Nephron progenitor cell (in vitro differentiated cells): ENCODE measurements at regions not wholly inside any gene's neighbourhood (a gene's known extent, or its start where the extent isn't known, plus 50 kb on each side); places are given as distances from the start of the nearest gene placed in this dataset.
A peak's percentile ranks its signal among the peaks of the same experiment; 100 is the strongest.

ENCODE experiments used
- DNase-seq: peaks from one replicate; pipeline ENCODE4 v3.0.0; 2021
- H3K27ac Mint-ChIP-seq: 2 replicates; pipeline ENCODE4 v1.8.0; 2021; ENCODE audit warnings: mild to moderate bottlenecking, moderate library complexity, mixed read lengths
- H3K27me3 Mint-ChIP-seq: 2 replicates; pipeline ENCODE4 v1.8.0; 2021; ENCODE audit warnings: mild to moderate bottlenecking, low read depth, mixed read lengths; ENCODE audit not compliant: poor library complexity
- H3K36me3 Mint-ChIP-seq: 2 replicates; pipeline ENCODE4 v1.8.0; 2021; ENCODE audit warnings: low read depth, mixed read lengths
- H3K4me1 Mint-ChIP-seq: 2 replicates; pipeline ENCODE4 v1.8.0; 2021; ENCODE audit warnings: mixed read lengths
- H3K4me3 Mint-ChIP-seq: 2 replicates; pipeline ENCODE4 v1.8.0; 2021; ENCODE audit warnings: mild to moderate bottlenecking, moderate library complexity, mixed read lengths
- H3K9me3 Mint-ChIP-seq: 2 replicates; pipeline ENCODE4 v1.8.0; 2021; ENCODE audit warnings: mild to moderate bottlenecking, moderate library complexity, mixed read lengths
- TF ChIP-seq, protein P1 (sequence below): fragments of 200-600 bp; sonication (generic); IDR thresholded peaks from 2 replicates; pipeline ENCODE4 v1.5.0; 2021; ENCODE audit warnings: antibody characterized with exemption

GRCh38 chr7:91348711-91349110 lies 84.5 kb downstream of the FZD1 start:
- H3K4me1 Mint-ChIP-seq = peaks cover 34% of the 10 kb centered on the region
- H3K27me3 Mint-ChIP-seq = peaks cover 3% of the 10 kb centered on the region
- no peak overlapping the region for H3K27ac Mint-ChIP-seq
- TF ChIP-seq, protein P1, sequence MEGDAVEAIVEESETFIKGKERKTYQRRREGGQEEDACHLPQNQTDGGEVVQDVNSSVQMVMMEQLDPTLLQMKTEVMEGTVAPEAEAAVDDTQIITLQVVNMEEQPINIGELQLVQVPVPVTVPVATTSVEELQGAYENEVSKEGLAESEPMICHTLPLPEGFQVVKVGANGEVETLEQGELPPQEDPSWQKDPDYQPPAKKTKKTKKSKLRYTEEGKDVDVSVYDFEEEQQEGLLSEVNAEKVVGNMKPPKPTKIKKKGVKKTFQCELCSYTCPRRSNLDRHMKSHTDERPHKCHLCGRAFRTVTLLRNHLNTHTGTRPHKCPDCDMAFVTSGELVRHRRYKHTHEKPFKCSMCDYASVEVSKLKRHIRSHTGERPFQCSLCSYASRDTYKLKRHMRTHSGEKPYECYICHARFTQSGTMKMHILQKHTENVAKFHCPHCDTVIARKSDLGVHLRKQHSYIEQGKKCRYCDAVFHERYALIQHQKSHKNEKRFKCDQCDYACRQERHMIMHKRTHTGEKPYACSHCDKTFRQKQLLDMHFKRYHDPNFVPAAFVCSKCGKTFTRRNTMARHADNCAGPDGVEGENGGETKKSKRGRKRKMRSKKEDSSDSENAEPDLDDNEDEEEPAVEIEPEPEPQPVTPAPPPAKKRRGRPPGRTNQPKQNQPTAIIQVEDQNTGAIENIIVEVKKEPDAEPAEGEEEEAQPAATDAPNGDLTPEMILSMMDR = no peak
- H3K9me3 Mint-ChIP-seq = no peaks in the 10 kb centered on the region
- no peak for DNase-seq
- no peak overlapping the region for H3K4me3 Mint-ChIP-seq
- no peaks in the 10 kb centered on the region for H3K36me3 Mint-ChIP-seq

- H3K36me3 Mint-ChIP-seq = no peaks in the 10 kb centered on the region
- no peak overlapping the region for H3K4me3 Mint-ChIP-seq
- no peaks in the 10 kb centered on the region for H3K9me3 Mint-ChIP-seq
- no peak for DNase-seq
- TF ChIP-seq, protein P1 = no peak
- H3K27ac Mint-ChIP-seq = no peak overlapping the region
- peaks cover 32% of the 10 kb centered on the region for H3K4me1 Mint-ChIP-seq
- H3K27me3 Mint-ChIP-seq = no peaks in the 10 kb centered on the region
These were observed 87.1 kb downstream of the FZD1 start for GRCh38 chr7:91351374-91351773.

DNA sequence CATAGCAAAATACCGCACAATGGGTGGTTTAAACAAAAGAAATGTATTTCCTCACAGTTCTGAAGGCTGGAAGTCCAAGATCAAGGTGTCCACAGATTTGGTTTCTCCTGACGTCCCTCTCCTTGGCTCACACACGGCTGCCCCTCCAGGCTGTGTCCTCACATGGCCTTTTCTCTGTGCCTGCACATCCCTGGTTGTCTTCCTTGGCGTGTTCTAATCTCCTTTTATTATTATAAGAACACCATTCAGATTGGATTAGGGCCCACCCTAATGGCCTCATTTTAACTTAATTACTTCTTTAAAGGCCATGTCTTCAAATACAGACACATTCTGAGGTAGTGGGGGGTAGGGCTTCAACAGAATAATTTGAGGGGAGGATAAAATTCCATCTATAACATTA lies 87.9 kb downstream of the FZD1 start:
- Mint-ChIP-seq H3K4me1 (peaks cover 30% of the 10 kb centered on the region), H3K4me3 (no peak overlapping the region), H3K27ac (no peak overlapping the region), H3K27me3 (no peaks in the 10 kb centered on the region), H3K9me3 (no peaks in the 10 kb centered on the region), H3K36me3 (no peaks in the 10 kb centered on the region)
- TF ChIP-seq, protein P1 = no peak
- DNase-seq = no peak

DNA sequence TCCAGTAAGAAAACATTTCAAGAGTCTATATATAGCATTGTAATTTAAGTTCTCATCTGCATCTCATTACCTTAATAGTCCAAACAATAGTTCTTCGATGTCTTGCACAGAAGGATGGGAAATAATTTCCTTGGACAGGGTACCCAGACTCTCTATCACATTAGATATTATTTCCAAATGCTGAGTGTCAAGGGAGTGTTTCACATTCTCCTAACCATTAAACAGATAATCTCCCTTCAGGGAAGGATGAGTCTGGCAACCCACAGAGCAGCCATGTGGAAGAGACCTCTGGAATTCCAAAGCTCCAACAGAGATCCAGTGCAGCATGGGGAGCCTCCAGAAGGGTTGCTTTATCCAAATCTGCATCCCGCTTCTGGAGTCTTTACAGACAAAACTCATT lies 89.6 kb downstream of the FZD1 start:
- peaks cover 17% of the 10 kb centered on the region for H3K4me1 Mint-ChIP-seq
- H3K36me3 Mint-ChIP-seq = no peaks in the 10 kb centered on the region
- no peak overlapping the region for H3K4me3 Mint-ChIP-seq
- no peaks in the 10 kb centered on the region for H3K27me3 Mint-ChIP-seq
- TF ChIP-seq, protein P1 = no peak
- no peaks in the 10 kb centered on the region for H3K9me3 Mint-ChIP-seq
- H3K27ac Mint-ChIP-seq = no peak overlapping the region
- DNase-seq = no peak

GRCh38 chr7:91355695-91356435 lies 91.6 kb downstream of the FZD1 start:
- Mint-ChIP-seq H3K4me3 (no peak overlapping the region), H3K9me3 (no peaks in the 10 kb centered on the region), H3K27ac (peak overlapping the region; percentile 31), H3K4me1 (peaks cover 17% of the 10 kb centered on the region), H3K27me3 (no peaks in the 10 kb centered on the region), H3K36me3 (no peaks in the 10 kb centered on the region)
- DNase-seq = no peak
- TF ChIP-seq, protein P1 = no peak

DNA sequence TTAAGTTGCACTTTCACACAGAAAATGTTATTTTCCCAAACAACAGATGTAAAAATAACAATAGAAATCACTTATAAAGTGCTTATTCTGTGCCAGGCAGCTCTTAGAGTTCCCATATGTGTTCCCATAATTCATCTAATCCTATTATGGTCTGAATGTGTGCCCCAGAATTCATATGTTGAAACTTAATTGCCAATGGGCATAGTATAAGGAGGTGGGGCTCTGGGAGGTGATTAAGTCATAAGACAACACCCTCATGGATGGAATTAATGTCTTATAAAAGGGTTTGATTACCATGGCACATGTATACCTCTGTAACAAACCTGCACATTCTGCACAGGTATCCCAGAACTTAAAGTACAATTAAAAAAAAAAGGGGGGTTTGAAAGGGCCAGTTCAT lies 92.7 kb downstream of the FZD1 start:
- no peaks in the 10 kb centered on the region for H3K27me3 Mint-ChIP-seq
- H3K27ac Mint-ChIP-seq = no peak overlapping the region
- TF ChIP-seq, protein P1 = no peak
- H3K9me3 Mint-ChIP-seq = no peaks in the 10 kb centered on the region
- H3K4me1 Mint-ChIP-seq = peaks cover 17% of the 10 kb centered on the region
- H3K4me3 Mint-ChIP-seq = no peak overlapping the region
- H3K36me3 Mint-ChIP-seq = no peaks in the 10 kb centered on the region
- no peak for DNase-seq
